M059J (cell line): ENCODE measurements at regions not wholly inside any gene's neighbourhood (a gene's known extent, or its start where the extent isn't known, plus 50 kb on each side); places are given as distances from the start of the nearest gene placed in this dataset.

Experiments
- DNase-seq: peaks from one replicate; pipeline ENCODE4 v3.0.0-alpha.2; 2012; ENCODE audit warnings: low read depth

- no peak for DNase-seq
Observed at GRCh38 chr2:198499539-198499938, 695.1 kb downstream of the PLCL1 start.

- no peak for DNase-seq
Observed at GRCh38 chr2:198498516-198498915, 694.1 kb downstream of the PLCL1 start.

GRCh38 chr2:198498048-198498447, 693.7 kb downstream of the PLCL1 start:
- DNase-seq, result no peak

GRCh38 chr2:198494931-198495330, 690.5 kb downstream of the PLCL1 start:
- no peak for DNase-seq

- no peak for DNase-seq
Observed at GRCh38 chr2:198490748-198491147, 686.4 kb downstream of the PLCL1 start.

GRCh38 chr2:198488964-198489363, 684.6 kb downstream of the PLCL1 start:
- DNase-seq, result no peak

GRCh38 chr2:198483051-198483450, 678.7 kb downstream of the PLCL1 start:
- DNase-seq, result no peak

- DNase-seq, result no peak
Observed at GRCh38 chr2:198479065-198479464, 674.7 kb downstream of the PLCL1 start.

GRCh38 chr2:198478361-198478760, 674.0 kb downstream of the PLCL1 start:
- DNase-seq, result no peak

- DNase-seq, result no peak
Observed at GRCh38 chr2:198476007-198476406, 671.6 kb downstream of the PLCL1 start.

- DNase-seq, result no peak
Observed at GRCh38 chr2:198471291-198471690, 666.9 kb downstream of the PLCL1 start.

GRCh38 chr2:198468136-198468535, 663.7 kb downstream of the PLCL1 start:
- DNase-seq, result no peak

GRCh38 chr2:198465970-198466369, 661.6 kb downstream of the PLCL1 start:
- no peak for DNase-seq

GRCh38 chr2:198456418-198456817, 652.0 kb downstream of the PLCL1 start:
- DNase-seq, result no peak

GRCh38 chr2:198453866-198454265, 649.5 kb downstream of the PLCL1 start:
- no peak for DNase-seq

GRCh38 chr2:198452327-198452726, 647.9 kb downstream of the PLCL1 start:
- no peak for DNase-seq

GRCh38 chr2:198448789-198449188, 644.4 kb downstream of the PLCL1 start:
- DNase-seq, result no peak

- no peak for DNase-seq
Observed at GRCh38 chr2:198444800-198445287, 640.5 kb downstream of the PLCL1 start.

GRCh38 chr2:198441901-198442300, 637.5 kb downstream of the PLCL1 start:
- no peak for DNase-seq

- DNase-seq, result peak; percentile 26
Observed at GRCh38 chr2:198441246-198441645, 636.9 kb downstream of the PLCL1 start.

- no peak for DNase-seq
Observed at GRCh38 chr2:198440833-198441232, 636.4 kb downstream of the PLCL1 start.

- DNase-seq, result no peak
Observed at GRCh38 chr2:198438331-198438730, 633.9 kb downstream of the PLCL1 start.

- DNase-seq, result no peak
Observed at GRCh38 chr2:198424112-198424511, 619.7 kb downstream of the PLCL1 start.

- DNase-seq, result no peak
Observed at GRCh38 chr2:198417836-198418235, 613.4 kb downstream of the PLCL1 start.

- DNase-seq, result no peak
Observed at GRCh38 chr2:198414976-198415375, 610.6 kb downstream of the PLCL1 start.
